Cardiac muscle cell (in vitro differentiated cells and primary cell): ENCODE measurements at regions not wholly inside any gene's neighbourhood (a gene's known extent, or its start where the extent isn't known, plus 50 kb on each side); places are given as distances from the start of the nearest gene placed in this dataset.

Experiments used
- DNase-seq, 2 donors: peaks; one replicate each; pipeline versions ENCODE4 v3.0.0 to v3.0.0-alpha.2; 2010 to 2017; ENCODE audit warnings: low read depth in 1 of 2, low spot score in 1 of 2
- H3K27ac ChIP-seq: fragments of 200-600 bp; sonication (generic); 2 replicates; pipeline ENCODE4 v1.5.1; 2016
- H3K27me3 ChIP-seq: fragments of 200-600 bp; sonication (generic); 2 replicates; pipeline ENCODE4 v1.6.0; 2016; ENCODE audit warnings: control low read depth
- H3K36me3 ChIP-seq: fragments of 200-600 bp; sonication (generic); 2 replicates; pipeline ENCODE4 v1.5.1; 2016; ENCODE audit warnings: control low read depth
- H3K4me1 ChIP-seq: fragments of 200-600 bp; sonication (generic); 2 replicates; pipeline ENCODE4 v1.8.1; 2017; ENCODE audit warnings: low read depth, mild to moderate bottlenecking, mixed run types
- H3K4me3 ChIP-seq: fragments of 200-600 bp; sonication (generic); 2 replicates; pipeline ENCODE4 v1.5.1; 2016; ENCODE audit warnings: mild to moderate bottlenecking
- H3K9me3 ChIP-seq: fragments of 200-600 bp; sonication (generic); 2 replicates; pipeline ENCODE4 v1.5.1; 2017; ENCODE audit warnings: low read depth, mild to moderate bottlenecking, control low read depth
- TF ChIP-seq, protein P1 (sequence below): IDR thresholded peaks from 2 replicates; pipeline ENCODE4 v1.5.1; 2012; ENCODE audit warnings: low read depth, mild to moderate bottlenecking, low read length

DNA sequence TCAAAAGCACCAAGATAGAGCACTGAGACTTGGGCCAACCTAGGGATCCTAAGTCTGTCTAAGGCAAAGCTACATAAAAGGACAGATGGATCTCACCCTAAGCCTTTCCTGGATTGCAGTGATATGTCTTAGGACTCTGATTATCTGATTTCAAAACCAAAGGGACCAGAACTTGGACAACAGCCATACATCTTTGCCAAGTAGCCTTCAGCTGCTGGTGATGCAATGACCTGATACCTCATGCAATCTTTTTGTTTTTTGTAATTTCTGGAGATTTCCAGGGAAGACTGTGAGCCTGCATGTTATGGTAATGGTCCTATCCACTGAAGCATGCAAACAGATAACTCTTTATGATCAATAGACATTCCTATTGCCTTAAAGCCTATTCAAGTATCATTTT is 230.4 kb upstream of the MTNR1B start:
- H3K36me3 ChIP-seq: no peaks in the 10 kb centered on the region
- H3K4me1 ChIP-seq: no peaks in the 10 kb centered on the region
- H3K9me3 ChIP-seq: no peaks in the 10 kb centered on the region
- TF ChIP-seq, protein P1, sequence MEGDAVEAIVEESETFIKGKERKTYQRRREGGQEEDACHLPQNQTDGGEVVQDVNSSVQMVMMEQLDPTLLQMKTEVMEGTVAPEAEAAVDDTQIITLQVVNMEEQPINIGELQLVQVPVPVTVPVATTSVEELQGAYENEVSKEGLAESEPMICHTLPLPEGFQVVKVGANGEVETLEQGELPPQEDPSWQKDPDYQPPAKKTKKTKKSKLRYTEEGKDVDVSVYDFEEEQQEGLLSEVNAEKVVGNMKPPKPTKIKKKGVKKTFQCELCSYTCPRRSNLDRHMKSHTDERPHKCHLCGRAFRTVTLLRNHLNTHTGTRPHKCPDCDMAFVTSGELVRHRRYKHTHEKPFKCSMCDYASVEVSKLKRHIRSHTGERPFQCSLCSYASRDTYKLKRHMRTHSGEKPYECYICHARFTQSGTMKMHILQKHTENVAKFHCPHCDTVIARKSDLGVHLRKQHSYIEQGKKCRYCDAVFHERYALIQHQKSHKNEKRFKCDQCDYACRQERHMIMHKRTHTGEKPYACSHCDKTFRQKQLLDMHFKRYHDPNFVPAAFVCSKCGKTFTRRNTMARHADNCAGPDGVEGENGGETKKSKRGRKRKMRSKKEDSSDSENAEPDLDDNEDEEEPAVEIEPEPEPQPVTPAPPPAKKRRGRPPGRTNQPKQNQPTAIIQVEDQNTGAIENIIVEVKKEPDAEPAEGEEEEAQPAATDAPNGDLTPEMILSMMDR: no peak
- peak in 1 of 2 donors; percentile 75 for DNase-seq
- no peak overlapping the region for H3K27ac ChIP-seq
- H3K27me3 ChIP-seq: peaks cover 3% of the 10 kb centered on the region
- H3K4me3 ChIP-seq: no peak overlapping the region

DNA sequence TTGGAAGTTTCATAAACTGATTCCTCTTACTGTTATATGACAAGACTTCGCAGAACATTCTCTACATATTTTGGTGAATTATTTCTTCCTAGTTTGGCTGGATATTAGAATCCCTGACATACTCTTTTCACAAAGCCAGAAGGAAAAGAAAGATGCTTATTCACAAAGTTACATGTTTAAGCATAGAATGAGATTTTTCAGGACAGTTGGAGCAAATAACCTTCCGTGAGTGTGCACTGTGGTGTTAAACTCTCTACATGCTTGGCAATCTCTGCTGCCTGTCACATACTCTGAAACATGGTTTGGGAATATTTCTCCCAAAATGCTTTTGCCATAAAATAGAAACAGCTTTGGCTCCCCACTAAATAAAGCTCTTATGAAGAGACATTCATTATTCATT is 230.0 kb upstream of the MTNR1B start:
- H3K27ac ChIP-seq: no peak overlapping the region
- H3K36me3 ChIP-seq: no peaks in the 10 kb centered on the region
- no peaks in the 10 kb centered on the region for H3K4me1 ChIP-seq
- no peaks in the 10 kb centered on the region for H3K27me3 ChIP-seq
- no peak overlapping the region for H3K4me3 ChIP-seq
- no peaks in the 10 kb centered on the region for H3K9me3 ChIP-seq
- no peak for DNase-seq
- TF ChIP-seq, protein P1: no peak

DNA sequence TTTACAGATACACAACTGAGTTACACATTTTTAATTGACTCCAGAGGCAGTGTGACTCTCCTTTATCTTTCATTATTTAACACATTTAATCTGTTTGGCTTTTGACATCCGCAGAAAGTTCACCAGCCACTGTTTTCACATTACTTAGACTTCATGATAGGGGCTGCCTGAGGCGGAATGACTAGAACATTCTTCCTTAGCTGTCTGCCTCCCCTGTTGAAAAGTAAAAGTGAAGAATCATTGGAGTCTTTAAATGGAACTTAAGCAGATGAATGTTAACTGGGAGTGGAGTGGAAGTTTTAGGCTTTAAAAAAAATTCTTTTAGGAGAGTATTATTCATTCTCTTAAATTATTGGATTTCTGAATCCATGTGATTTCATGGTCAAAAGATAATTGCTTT is 229.2 kb upstream of the MTNR1B start:
- H3K4me1 ChIP-seq: no peaks in the 10 kb centered on the region
- no peak overlapping the region for H3K4me3 ChIP-seq
- H3K9me3 ChIP-seq: no peaks in the 10 kb centered on the region
- H3K27ac ChIP-seq: no peak overlapping the region
- no peak for DNase-seq
- no peaks in the 10 kb centered on the region for H3K27me3 ChIP-seq
- TF ChIP-seq, protein P1: no peak
- no peaks in the 10 kb centered on the region for H3K36me3 ChIP-seq

DNA sequence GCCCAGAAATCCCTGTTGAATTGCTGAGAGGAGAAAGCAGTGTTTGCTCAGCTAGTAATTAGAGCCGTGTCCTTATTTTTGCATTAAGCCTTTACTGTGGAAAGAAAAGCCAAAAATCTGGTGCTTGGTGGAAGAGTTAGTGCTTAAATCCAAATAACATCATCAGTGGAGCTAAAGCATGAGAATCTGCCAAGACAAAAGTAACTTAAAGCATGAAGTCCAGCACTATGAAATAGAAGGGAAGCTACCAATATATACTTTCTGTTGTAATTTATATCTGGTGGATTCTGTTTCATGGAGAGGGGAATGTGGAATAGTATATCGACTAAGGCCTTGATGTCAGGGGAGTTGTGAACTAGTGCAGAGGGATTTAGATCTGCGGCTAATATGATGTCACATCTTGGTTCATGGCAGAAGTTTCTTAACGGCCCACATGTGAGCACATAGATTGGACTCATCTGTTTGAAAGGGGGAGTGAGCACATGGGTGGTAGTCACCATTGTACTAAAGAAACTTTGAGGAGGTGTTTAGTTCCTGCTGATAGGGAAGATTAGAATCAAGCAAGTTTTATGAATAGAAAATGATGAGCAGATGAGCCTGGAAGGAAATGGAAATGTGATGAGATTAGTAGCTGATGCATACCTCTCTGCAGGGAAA is 224.4 kb upstream of the MTNR1B start:
- Histone ChIP-seq H3K27ac (no peak overlapping the region), H3K27me3 (no peaks in the 10 kb centered on the region), H3K9me3 (no peaks in the 10 kb centered on the region), H3K4me1 (peaks cover 5% of the 10 kb centered on the region), H3K36me3 (no peaks in the 10 kb centered on the region), H3K4me3 (no peak overlapping the region)
- DNase-seq: no peak
- TF ChIP-seq, protein P1: no peak

DNA sequence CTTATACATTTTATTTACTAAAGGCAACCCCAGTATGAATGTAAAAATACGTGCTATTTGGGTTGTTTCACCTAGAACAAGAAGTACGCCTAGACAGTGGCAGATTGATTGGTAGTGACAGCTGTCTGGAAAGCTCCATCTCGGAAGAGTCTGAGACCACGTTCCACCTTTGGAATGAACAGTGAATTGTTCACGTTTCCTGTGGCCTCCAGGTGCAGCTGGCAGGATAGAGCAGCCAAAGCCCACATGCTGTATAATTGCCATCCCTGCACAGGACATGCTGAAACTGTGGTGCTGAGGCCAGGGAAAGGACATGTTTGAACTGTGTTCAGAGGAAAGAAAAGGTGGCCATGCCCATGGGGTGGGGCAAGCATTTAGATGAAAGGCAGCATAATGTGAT is 218.7 kb upstream of the MTNR1B start:
- H3K4me1 ChIP-seq: peaks cover 9% of the 10 kb centered on the region
- no peak overlapping the region for H3K27ac ChIP-seq
- H3K36me3 ChIP-seq: no peaks in the 10 kb centered on the region
- no peak overlapping the region for H3K4me3 ChIP-seq
- TF ChIP-seq, protein P1: no peak
- DNase-seq: no peak
- peaks cover 2% of the 10 kb centered on the region for H3K27me3 ChIP-seq
- no peaks in the 10 kb centered on the region for H3K9me3 ChIP-seq

DNA sequence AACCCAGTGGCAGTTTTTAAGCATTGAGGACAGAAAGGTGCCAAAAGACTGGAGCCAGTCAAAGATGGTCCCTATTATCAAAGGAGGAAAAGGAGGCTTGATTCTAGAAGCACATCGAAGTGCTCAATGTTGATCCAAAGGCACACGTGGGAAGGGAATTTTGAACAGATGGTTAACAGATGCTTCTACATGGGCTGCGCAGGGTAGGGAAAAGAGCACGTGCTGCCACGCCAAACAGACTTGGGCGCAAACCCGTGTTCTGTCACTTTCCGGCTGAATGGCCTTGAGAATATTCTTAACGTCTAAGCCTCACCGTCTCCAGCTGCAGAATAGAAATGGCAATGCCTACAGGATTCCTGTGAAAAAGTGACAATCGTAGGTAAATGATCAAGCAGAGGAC is 217.9 kb upstream of the MTNR1B start:
- no peak overlapping the region for H3K4me3 ChIP-seq
- no peaks in the 10 kb centered on the region for H3K9me3 ChIP-seq
- no peak overlapping the region for H3K27ac ChIP-seq
- DNase-seq: no peak
- TF ChIP-seq, protein P1: no peak
- H3K27me3 ChIP-seq: peaks cover 2% of the 10 kb centered on the region
- H3K36me3 ChIP-seq: no peaks in the 10 kb centered on the region
- H3K4me1 ChIP-seq: peaks cover 9% of the 10 kb centered on the region
